HUES64 (cell line): ENCODE measurements at regions not wholly inside any gene's neighbourhood (a gene's known extent, or its start where the extent isn't known, plus 50 kb on each side); places are given as distances from the start of the nearest gene placed in this dataset.

Experiments
- H3K27ac ChIP-seq: 2 replicates; pipeline ENCODE4 v1.7.0; 2013; ENCODE audit warnings: low read depth, low read length, inconsistent platforms
- H3K27me3 ChIP-seq: 2 replicates; pipeline ENCODE4 v1.6.1; 2013; ENCODE audit warnings: mild to moderate bottlenecking, low read length; ENCODE audit not compliant: insufficient read depth
- H3K36me3 ChIP-seq: 2 replicates; pipeline ENCODE4 v1.6.1; 2013; ENCODE audit warnings: mild to moderate bottlenecking, low read length; ENCODE audit not compliant: insufficient read depth
- H3K4me1 ChIP-seq: 2 replicates; pipeline ENCODE4 v1.6.1; 2013; ENCODE audit warnings: mild to moderate bottlenecking, low read length, moderate library complexity; ENCODE audit not compliant: insufficient read depth
- H3K4me3 ChIP-seq: 2 replicates; pipeline ENCODE4 v1.5.1; 2013; ENCODE audit warnings: mild to moderate bottlenecking, low read length, moderate library complexity
- H3K9ac ChIP-seq: 2 replicates; pipeline ENCODE4 v1.6.1; 2013; ENCODE audit warnings: mild to moderate bottlenecking, low read depth, low read length
- H3K9me3 ChIP-seq: 2 replicates; pipeline ENCODE4 v1.6.1; 2013; ENCODE audit warnings: low read depth, low read length; ENCODE audit not compliant: insufficient read depth
- WGBS: fragments of 150-250, 120-280 bp; methylation state at CpG from one replicate; pipeline ENCODE4 v1.1.7; 2013; ENCODE audit warnings: missing lambda C conversion rate; 5-methylcytosine and 5-hydroxymethylcytosine counted together

- Histone ChIP-seq H3K36me3 (no peaks in the 10 kb centered on the region), H3K27ac (no peak overlapping the region), H3K9me3 (no peaks in the 10 kb centered on the region), H3K4me1 (peaks cover 4% of the 10 kb centered on the region; the same call in 1 of the 2 replicates), H3K9ac (no peak overlapping the region), H3K4me3 (no peak overlapping the region), H3K27me3 (no peaks in the 10 kb centered on the region)
- 95% methylated on average over 32 of the region's 32 CpGs for WGBS
Measured at GRCh38 chr17:79530361-79531105, 80.3 kb downstream of the RBFOX3 start.

- Histone ChIP-seq H3K4me1 (peaks cover 4% of the 10 kb centered on the region; the same call in 1 of the 2 replicates), H3K9ac (no peak overlapping the region), H3K9me3 (no peaks in the 10 kb centered on the region), H3K27ac (no peak overlapping the region), H3K27me3 (no peaks in the 10 kb centered on the region), H3K4me3 (no peak overlapping the region), H3K36me3 (no peaks in the 10 kb centered on the region)
- 91% methylated on average over 11 of the region's 11 CpGs for WGBS
Measured at GRCh38 chr17:79529661-79530081, 81.2 kb downstream of the RBFOX3 start.

GRCh38 chr17:79528592-79529125 lies 82.2 kb downstream of the RBFOX3 start:
- Histone ChIP-seq H3K36me3 (no peaks in the 10 kb centered on the region), H3K4me3 (no peak overlapping the region), H3K4me1 (peaks cover 4% of the 10 kb centered on the region; the same call in 1 of the 2 replicates), H3K27me3 (no peaks in the 10 kb centered on the region), H3K9me3 (no peaks in the 10 kb centered on the region), H3K9ac (no peak overlapping the region), H3K27ac (no peak overlapping the region)
- WGBS = 95% methylated on average over 11 of the region's 11 CpGs

- Histone ChIP-seq H3K36me3 (no peaks in the 10 kb centered on the region), H3K27ac (no peak overlapping the region), H3K27me3 (no peaks in the 10 kb centered on the region), H3K9me3 (no peaks in the 10 kb centered on the region), H3K9ac (no peak overlapping the region), H3K4me1 (peaks cover 4% of the 10 kb centered on the region; the same call in 1 of the 2 replicates), H3K4me3 (no peak overlapping the region)
- 88% methylated on average over 9 of the region's 9 CpGs for WGBS
Measured at GRCh38 chr17:79527306-79527705, 83.5 kb downstream of the RBFOX3 start.

GRCh38 chr17:79525793-79526677 lies 84.8 kb downstream of the RBFOX3 start:
- Histone ChIP-seq H3K27me3 (no peaks in the 10 kb centered on the region), H3K36me3 (no peaks in the 10 kb centered on the region), H3K4me3 (no peak overlapping the region), H3K9me3 (no peaks in the 10 kb centered on the region), H3K9ac (no peak overlapping the region), H3K4me1 (no peaks in the 10 kb centered on the region; the same call in 1 of the 2 replicates), H3K27ac (no peak overlapping the region)
- WGBS = 93% methylated on average over 22 of the region's 22 CpGs

- H3K4me3 ChIP-seq = no peak overlapping the region
- 82% methylated on average over 19 of the region's 19 CpGs for WGBS
- H3K36me3 ChIP-seq = no peaks in the 10 kb centered on the region
- H3K4me1 ChIP-seq = no peaks in the 10 kb centered on the region; the same call in 1 of the 2 replicates
- H3K9me3 ChIP-seq = no peaks in the 10 kb centered on the region
- no peaks in the 10 kb centered on the region for H3K27me3 ChIP-seq
- no peak overlapping the region for H3K27ac ChIP-seq
- H3K9ac ChIP-seq = no peak overlapping the region
Measured at GRCh38 chr17:79524213-79525187, 86.4 kb downstream of the RBFOX3 start.

- H3K9me3 ChIP-seq = no peaks in the 10 kb centered on the region
- no peak overlapping the region for H3K27ac ChIP-seq
- H3K4me1 ChIP-seq = no peaks in the 10 kb centered on the region
- H3K36me3 ChIP-seq = no peaks in the 10 kb centered on the region
- no peak overlapping the region for H3K9ac ChIP-seq
- 89% methylated on average over 6 of the region's 6 CpGs for WGBS
- H3K27me3 ChIP-seq = no peaks in the 10 kb centered on the region
- H3K4me3 ChIP-seq = no peak overlapping the region
Measured at GRCh38 chr17:79522414-79522813, 88.4 kb downstream of the RBFOX3 start.

- H3K9me3 ChIP-seq = no peaks in the 10 kb centered on the region
- no peaks in the 10 kb centered on the region for H3K27me3 ChIP-seq
- H3K36me3 ChIP-seq = no peaks in the 10 kb centered on the region
Measured at GRCh38 chr17:79521225-79521624, 89.6 kb downstream of the RBFOX3 start.

GRCh38 chr17:79520167-79521165 lies 90.4 kb downstream of the RBFOX3 start:
- Histone ChIP-seq H3K4me3 (no peak overlapping the region), H3K36me3 (no peaks in the 10 kb centered on the region), H3K27ac (no peak overlapping the region), H3K27me3 (no peaks in the 10 kb centered on the region), H3K9me3 (no peaks in the 10 kb centered on the region), H3K4me1 (no peaks in the 10 kb centered on the region), H3K9ac (no peak overlapping the region)
- 90% methylated on average over 39 of the region's 39 CpGs for WGBS

More at GRCh38 chr17:79521225-79521624, 89.6 kb downstream of the RBFOX3 start:
- Histone ChIP-seq H3K9ac (no peak overlapping the region), H3K4me3 (no peak overlapping the region), H3K4me1 (no peaks in the 10 kb centered on the region), H3K27ac (no peak overlapping the region)
- WGBS = 91% methylated on average over 4 of the region's 4 CpGs
